OCI-LY1 (cell line): ENCODE measurements at regions not wholly inside any gene's neighbourhood (a gene's known extent, or its start where the extent isn't known, plus 50 kb on each side); places are given as distances from the start of the nearest gene placed in this dataset.

Experiments used
- CTCF ChIP-seq: fragments of 200-600 bp; sonication (generic), shearing (Covaris generic); IDR thresholded peaks from 2 replicates; pipeline ENCODE4 v1.5.1; 2017; ENCODE audit warnings: mild to moderate bottlenecking, antibody characterized with exemption, low read length, moderate library complexity, mixed read lengths
- EZH2 ChIP-seq: fragments of 200-600 bp; sonication (generic), shearing (Covaris generic); IDR thresholded peaks from 2 replicates; pipeline ENCODE4 v1.8.0; 2017; ENCODE audit warnings: borderline replicate concordance, mixed run types, mild to moderate bottlenecking, antibody characterized with exemption, low read length, moderate library complexity, mixed read lengths

- no peak for TF ChIP-seq CTCF
- no peak for TF ChIP-seq EZH2
These were observed 71.4 kb upstream of the SERP2 start for GRCh38 chr13:44302233-44302632.
